ENCODE measurements at regions not wholly inside any gene's neighbourhood (a gene's known extent, or its start where the extent isn't known, plus 50 kb on each side); places are given as distances from the start of the nearest gene placed in this dataset.

GRCh38 chr6:143003676-143004075, 57.0 kb upstream of the AIG1 start:
- no peaks in the 10 kb centered on the region for H3K27me3 Mint-ChIP-seq (ENCODE audit: low read depth)
- DNase-seq (ENCODE audit: low spot score) (no peak), ATAC-seq (no peak)
- POLR2A ChIA-PET = no interaction called here
- peaks cover 8% of the 10 kb centered on the region for H3K9me3 Mint-ChIP-seq
- H3K4me1 Mint-ChIP-seq = no peaks in the 10 kb centered on the region
- H3K4me3 Mint-ChIP-seq = no peak overlapping the region
- H3K27ac Mint-ChIP-seq = no peak overlapping the region
- CTCF ChIA-PET = no interaction called here
- no peak for TF ChIP-seq ZNF532 (CRISPR knock-in tag; IDR thresholded peaks at IDR 0.05; ENCODE audit: borderline replicate concordance)
- TF ChIP-seq GTF2I (CRISPR knock-in tag; conservative IDR thresholded peaks at IDR 0.05) = no peak
- no peak for TF ChIP-seq MXD4 (CRISPR knock-in tag; IDR thresholded peaks at IDR 0.05; ENCODE audit: borderline replicate concordance)
- no peak for TF ChIP-seq FOXP1 (CRISPR knock-in tag; IDR thresholded peaks at IDR 0.05; ENCODE audit: borderline replicate concordance)
- H3K36me3 Mint-ChIP-seq = peaks cover 8% of the 10 kb centered on the region

- ATAC-seq = no peak
- CTCF ChIA-PET = no interaction called here
- H3K27ac Mint-ChIP-seq = no peak overlapping the region
- DNase-seq (ENCODE audit: low spot score) = no peak
- no peak overlapping the region for H3K4me3 Mint-ChIP-seq
- TF ChIP-seq USF1 (CRISPR knock-in tag; IDR thresholded peaks at IDR 0.05) (no peak), ZNF121 (CRISPR knock-in tag; IDR thresholded peaks at IDR 0.05) (no peak), ESRRA (CRISPR knock-in tag; IDR thresholded peaks at IDR 0.05; ENCODE audit: borderline replicate concordance) (no peak), USF2 (CRISPR knock-in tag; IDR thresholded peaks at IDR 0.05) (no peak)
- H3K27me3 Mint-ChIP-seq (ENCODE audit: low read depth) = no peaks in the 10 kb centered on the region
- POLR2A ChIA-PET = no interaction called here
- H3K4me1 Mint-ChIP-seq = no peaks in the 10 kb centered on the region
- H3K9me3 Mint-ChIP-seq = no peaks in the 10 kb centered on the region
- no peaks in the 10 kb centered on the region for H3K36me3 Mint-ChIP-seq
These were observed 54.9 kb upstream of the AIG1 start for GRCh38 chr6:143005816-143006215.

- DNase-seq (ENCODE audit: low spot score) = no peak
- ATAC-seq = no peak
- Mint-ChIP-seq H3K4me1 (0 out of 2 replicates have a peak, but pooled peaks cover 4% of the 10 kb centered on the region), H3K36me3 (no peaks in the 10 kb centered on the region), H3K27me3 (ENCODE audit: low read depth) (no peaks in the 10 kb centered on the region), H3K4me3 (no peak overlapping the region), H3K9me3 (no peaks in the 10 kb centered on the region), H3K27ac (no peak overlapping the region)
- POLR2A ChIA-PET = interaction anchor here (0.6 kb wide), 1 partner anchor 518 kb away, joined by 5 read pairs; no protein-coding TSS in a partner anchor
- TF ChIP-seq NFATC4 (CRISPR knock-in tag; IDR thresholded peaks at IDR 0.05) = no peak
- CTCF ChIA-PET = interaction anchor here (0.6 kb wide), 1 partner anchor 309 kb away, joined by 4 read pairs; no protein-coding TSS in a partner anchor
These were observed 53.9 kb upstream of the AIG1 start for GRCh38 chr6:143006787-143007186.

GRCh38 chr6:143007646-143008045, 53.0 kb upstream of the AIG1 start:
- no peak overlapping the region for H3K4me3 Mint-ChIP-seq
- ChIA-PET POLR2A (no interaction called here), CTCF (no interaction called here)
- no peaks in the 10 kb centered on the region for H3K9me3 Mint-ChIP-seq
- no peak for TF ChIP-seq CBFB (CRISPR knock-in tag; IDR thresholded peaks at IDR 0.05; ENCODE audit: low read depth)
- no peak for TF ChIP-seq TEAD4 (CRISPR knock-in tag; IDR thresholded peaks at IDR 0.05)
- no peak for TF ChIP-seq GABPB1 (CRISPR knock-in tag; IDR thresholded peaks at IDR 0.05)
- no peak for TF ChIP-seq ZBTB43 (CRISPR knock-in tag; IDR thresholded peaks at IDR 0.05)
- TF ChIP-seq AFF4 (CRISPR knock-in tag; IDR thresholded peaks at IDR 0.05; ENCODE audit: borderline replicate concordance) = no peak
- TF ChIP-seq ZNF121 (CRISPR knock-in tag; IDR thresholded peaks at IDR 0.05) = no peak
- TF ChIP-seq ZNF512 (CRISPR knock-in tag; IDR thresholded peaks at IDR 0.05; ENCODE audit: borderline replicate concordance) = no peak
- no peak for TF ChIP-seq ZNF232 (CRISPR knock-in tag; IDR thresholded peaks at IDR 0.05)
- 0 out of 2 replicates have a peak, but pooled peaks cover 4% of the 10 kb centered on the region for H3K4me1 Mint-ChIP-seq
- H3K36me3 Mint-ChIP-seq = no peaks in the 10 kb centered on the region
- ATAC-seq = no peak
- H3K27me3 Mint-ChIP-seq (ENCODE audit: low read depth) = no peaks in the 10 kb centered on the region
- DNase-seq (ENCODE audit: low spot score) = no peak
- H3K27ac Mint-ChIP-seq = no peak overlapping the region

Measured in WTC11 (cell line).